Activated CD4-positive, alpha-beta T cell treated with anti-CD3 and anti-CD28 coated beads, Interleukin-2, amount 10 ng/mL, durations not matched to agents 7 days and 5 days (primary cell): ENCODE measurements at regions not wholly inside any gene's neighbourhood (a gene's known extent, or its start where the extent isn't known, plus 50 kb on each side); places are given as distances from the start of the nearest gene placed in this dataset.
A peak's percentile ranks its signal among the peaks of the same experiment; 100 is the strongest.
"Not testable (repeated sequence)": the region's sequence is repeated elsewhere in the genome, so short reads cannot be mapped to it uniquely, and the experiment has no call there.

ENCODE experiments used
- CTCF ChIA-PET: fragments of 350-600 bp; sonication (Branson Sonifier 250); formaldehyde crosslinking; loops from one replicate; lab custom pipeline; 2021; ENCODE audit warnings: antibody characterized with exemption; lab: Charles Lee
- POLR2A ChIA-PET: fragments of 350-600 bp; sonication (Branson Sonifier 250); formaldehyde crosslinking; loops from one replicate; lab custom pipeline; 2021; ENCODE audit warnings: antibody characterized with exemption; lab: Charles Lee
- DNase-seq: peaks from one replicate; pipeline ENCODE4 v3.0.0-alpha.2; 2020
- H3K27ac Mint-ChIP-seq: one replicate; pipeline ENCODE4 v1.8.0; 2021; ENCODE audit warnings: mild to moderate bottlenecking, moderate library complexity, mixed read lengths
- H3K27me3 Mint-ChIP-seq: one replicate; pipeline ENCODE4 v1.8.0; 2021; ENCODE audit warnings: mixed read lengths
- H3K36me3 Mint-ChIP-seq: one replicate; pipeline ENCODE4 v1.8.0; 2021; ENCODE audit warnings: low read depth, mixed read lengths
- H3K4me1 Mint-ChIP-seq: one replicate; pipeline ENCODE4 v1.8.0; 2021; ENCODE audit warnings: mixed read lengths
- H3K4me3 Mint-ChIP-seq: one replicate; pipeline ENCODE4 v1.8.0; 2021; ENCODE audit warnings: mild to moderate bottlenecking, moderate library complexity, mixed read lengths
- H3K9me3 Mint-ChIP-seq: one replicate; pipeline ENCODE4 v1.8.0; 2021; ENCODE audit warnings: mixed read lengths

- Mint-ChIP-seq H3K4me1 (no peaks in the 10 kb centered on the region), H3K27ac (no peak overlapping the region), H3K36me3 (no peaks in the 10 kb centered on the region), H3K9me3 (no peaks in the 10 kb centered on the region), H3K4me3 (no peak overlapping the region), H3K27me3 (peaks cover 5% of the 10 kb centered on the region)
- ChIA-PET POLR2A (no interaction called here), CTCF (interaction anchor here (0.7 to 1.5 kb wide), 2 partner anchors 8 to 158 kb away, joined by 3 to 13 read pairs; no protein-coding TSS in a partner anchor)
- no peak for DNase-seq
Measured at GRCh38 chr1:181936269-181936668, 125.2 kb downstream of the ZNF648 start.

- H3K4me3 Mint-ChIP-seq = no peak overlapping the region
- ChIA-PET CTCF (no interaction called here), POLR2A (no interaction called here)
- no peak overlapping the region for H3K27ac Mint-ChIP-seq
- peaks cover 6% of the 10 kb centered on the region for H3K27me3 Mint-ChIP-seq
- no peaks in the 10 kb centered on the region for H3K4me1 Mint-ChIP-seq
- DNase-seq = no peak
- no peaks in the 10 kb centered on the region for H3K9me3 Mint-ChIP-seq
- H3K36me3 Mint-ChIP-seq = no peaks in the 10 kb centered on the region
Measured at GRCh38 chr1:181931873-181932272, 129.6 kb downstream of the ZNF648 start.

DNA sequence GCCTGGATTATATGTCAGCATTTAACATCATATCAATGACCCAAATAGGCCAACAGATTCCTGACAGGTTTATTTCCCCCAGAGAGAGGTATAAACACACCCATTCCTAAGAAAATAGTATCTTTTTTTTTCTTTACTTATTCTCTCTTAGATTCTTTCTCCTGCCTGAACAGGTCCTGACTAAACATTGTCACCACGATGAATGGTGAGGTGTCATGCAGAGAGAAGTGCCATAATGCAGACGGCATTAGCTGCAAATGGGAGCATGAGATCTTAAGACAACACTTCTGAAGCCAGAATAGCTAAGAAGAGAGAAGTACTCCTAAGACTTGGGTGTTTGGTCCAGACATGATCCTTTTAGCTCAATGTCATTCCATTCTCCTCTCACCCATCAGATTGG is 131.3 kb downstream of the ZNF648 start:
- H3K4me1 Mint-ChIP-seq = no peaks in the 10 kb centered on the region
- CTCF ChIA-PET = no interaction called here
- POLR2A ChIA-PET = no interaction called here
- no peak overlapping the region for H3K27ac Mint-ChIP-seq
- no peaks in the 10 kb centered on the region for H3K9me3 Mint-ChIP-seq
- DNase-seq = no peak
- no peaks in the 10 kb centered on the region for H3K36me3 Mint-ChIP-seq
- no peak overlapping the region for H3K4me3 Mint-ChIP-seq
- H3K27me3 Mint-ChIP-seq = peaks cover 6% of the 10 kb centered on the region

DNA sequence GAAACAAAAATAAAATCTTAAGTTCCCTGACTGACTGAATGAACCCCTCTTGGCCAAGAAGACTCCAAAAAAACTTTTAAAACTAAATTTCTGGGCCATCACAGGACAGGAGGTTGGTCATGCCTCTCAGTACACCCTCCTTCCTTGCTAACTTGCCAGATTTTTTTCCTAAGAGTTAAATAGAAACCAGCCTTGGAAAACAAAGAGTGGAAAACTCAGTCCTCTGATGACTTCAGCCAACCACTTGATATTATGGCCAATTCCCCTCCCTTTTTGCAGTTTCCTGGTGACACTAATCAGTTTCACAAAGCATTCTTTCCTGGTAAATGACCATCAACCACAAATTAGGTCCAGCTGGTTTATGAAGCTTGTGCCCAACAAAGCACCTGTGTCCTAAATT is 134.8 kb downstream of the ZNF648 start:
- CTCF ChIA-PET = interaction anchor here (3.1 kb wide), 1 partner anchor 10 kb away, joined by 13 read pairs; no protein-coding TSS in a partner anchor
- no peaks in the 10 kb centered on the region for H3K4me1 Mint-ChIP-seq
- no peak overlapping the region for H3K4me3 Mint-ChIP-seq
- H3K27ac Mint-ChIP-seq = no peak overlapping the region
- POLR2A ChIA-PET = no interaction called here
- peaks cover 6% of the 10 kb centered on the region for H3K27me3 Mint-ChIP-seq
- peaks cover 4% of the 10 kb centered on the region for H3K9me3 Mint-ChIP-seq
- DNase-seq = no peak
- no peaks in the 10 kb centered on the region for H3K36me3 Mint-ChIP-seq

GRCh38 chr1:181924034-181924433 is 137.5 kb downstream of the ZNF648 start:
- H3K9me3 Mint-ChIP-seq = not testable (repeated sequence)

DNA sequence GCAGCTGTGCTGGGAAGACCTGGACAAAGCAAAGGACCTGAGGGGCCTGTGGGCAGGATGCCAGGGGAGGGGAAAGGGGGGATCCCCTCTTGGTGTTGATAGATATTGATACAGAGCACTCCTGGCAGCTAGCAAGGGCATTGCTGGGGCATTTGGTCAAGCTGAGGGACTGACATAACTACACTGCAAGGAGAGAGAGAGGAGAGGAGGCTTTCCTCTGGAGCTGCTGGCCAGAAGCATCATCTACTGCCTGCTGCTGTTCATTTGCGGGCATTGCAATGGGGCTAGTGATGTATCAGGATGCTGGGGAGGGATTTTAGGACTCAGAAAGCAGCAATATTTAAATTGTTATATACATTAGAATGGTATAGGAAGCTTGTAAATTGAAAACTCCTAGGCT is 142.0 kb downstream of the ZNF648 start:
- H3K4me3 Mint-ChIP-seq = no peak overlapping the region
- POLR2A ChIA-PET = no interaction called here
- peaks cover under 1% of the 10 kb centered on the region for H3K9me3 Mint-ChIP-seq
- CTCF ChIA-PET = no interaction called here
- no peak for DNase-seq
- no peaks in the 10 kb centered on the region for H3K4me1 Mint-ChIP-seq
- no peaks in the 10 kb centered on the region for H3K27me3 Mint-ChIP-seq
- H3K27ac Mint-ChIP-seq = no peak overlapping the region
- H3K36me3 Mint-ChIP-seq = no peaks in the 10 kb centered on the region

More at GRCh38 chr1:181924034-181924433, 137.5 kb downstream of the ZNF648 start:
- H3K27ac Mint-ChIP-seq, H3K4me1 Mint-ChIP-seq, H3K4me3 Mint-ChIP-seq, H3K36me3 Mint-ChIP-seq, DNase-seq, CTCF ChIA-PET, H3K27me3 Mint-ChIP-seq, POLR2A ChIA-PET: not testable (repeated sequence)

- Mint-ChIP-seq H3K9me3 (no peaks in the 10 kb centered on the region), H3K36me3 (no peaks in the 10 kb centered on the region), H3K4me3 (no peak overlapping the region), H3K27ac (peak overlapping the region; percentile 41), H3K27me3 (peaks cover under 1% of the 10 kb centered on the region), H3K4me1 (no peaks in the 10 kb centered on the region)
- no peak for DNase-seq
- CTCF ChIA-PET = no interaction called here
- POLR2A ChIA-PET = no interaction called here
Measured at GRCh38 chr1:181918880-181919525, 142.5 kb downstream of the ZNF648 start.

DNA sequence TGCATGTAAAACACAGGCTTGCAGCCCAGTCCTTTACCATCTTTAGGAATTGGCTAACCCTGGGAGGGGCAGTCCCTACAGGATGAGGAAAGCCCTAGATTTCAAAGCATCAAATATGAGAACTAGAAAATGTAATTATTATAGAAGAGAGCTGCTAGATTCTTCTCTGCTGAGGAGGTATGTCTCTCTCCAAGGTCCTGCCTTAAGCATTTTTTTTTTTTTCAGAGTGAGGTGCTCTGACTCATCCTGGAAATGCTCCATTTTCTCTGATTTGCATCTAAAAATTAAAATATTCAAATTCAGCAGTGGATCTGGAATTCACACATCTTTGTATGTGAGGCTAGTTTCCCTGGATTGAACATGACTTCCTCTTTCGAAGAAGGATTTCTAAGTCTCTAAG is 149.8 kb downstream of the ZNF648 start:
- Mint-ChIP-seq H3K4me3 (no peak overlapping the region), H3K27me3 (peaks cover 7% of the 10 kb centered on the region), H3K36me3 (no peaks in the 10 kb centered on the region), H3K4me1 (no peaks in the 10 kb centered on the region), H3K27ac (no peak overlapping the region), H3K9me3 (no peaks in the 10 kb centered on the region)
- ChIA-PET POLR2A (no interaction called here), CTCF (no interaction called here)
- no peak for DNase-seq

DNA sequence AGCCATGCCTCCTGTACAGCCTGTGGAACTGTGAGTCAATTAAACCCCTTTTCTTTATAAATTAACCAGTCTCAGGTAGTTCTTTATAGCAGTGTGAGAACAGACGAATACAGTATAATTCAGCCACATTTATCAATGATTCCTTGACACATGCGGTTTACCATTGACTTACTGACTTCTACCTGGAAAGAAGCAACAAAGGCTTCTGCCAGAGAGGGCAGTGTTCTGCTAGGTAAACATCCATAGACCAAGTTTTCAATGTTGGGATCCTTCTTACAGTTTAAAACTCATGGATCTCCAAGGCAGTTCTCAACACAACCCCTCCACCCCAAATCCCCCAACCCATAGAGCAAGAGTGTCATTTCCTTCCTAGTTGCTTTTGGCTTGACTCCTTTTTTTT is 150.6 kb downstream of the ZNF648 start:
- Mint-ChIP-seq H3K27me3 (peaks cover 9% of the 10 kb centered on the region), H3K4me1 (no peaks in the 10 kb centered on the region), H3K9me3 (no peaks in the 10 kb centered on the region), H3K27ac (no peak overlapping the region), H3K36me3 (no peaks in the 10 kb centered on the region), H3K4me3 (no peak overlapping the region)
- no peak for DNase-seq
- POLR2A ChIA-PET = no interaction called here
- CTCF ChIA-PET = no interaction called here

DNA sequence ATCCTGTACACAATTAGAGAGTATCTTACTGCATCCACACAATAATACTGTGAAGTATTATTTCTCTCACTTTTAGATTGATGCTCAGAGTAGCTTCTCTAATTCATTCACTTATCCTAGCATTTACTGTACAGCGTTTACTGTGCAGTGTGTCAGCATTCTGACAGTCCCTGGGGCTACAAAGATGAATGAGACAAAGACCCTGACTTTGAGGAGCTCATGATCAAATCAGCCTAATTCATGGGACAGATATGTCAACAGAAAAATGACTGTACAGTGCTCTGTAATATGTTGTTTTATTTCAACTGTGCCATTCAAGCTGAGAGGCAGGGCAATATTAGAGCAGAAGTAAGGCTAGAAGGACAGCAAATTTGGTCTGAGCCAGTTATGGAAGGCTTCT is 152.5 kb downstream of the ZNF648 start:
- H3K27me3 Mint-ChIP-seq = peaks cover 15% of the 10 kb centered on the region
- H3K27ac Mint-ChIP-seq = no peak overlapping the region
- H3K4me3 Mint-ChIP-seq = no peak overlapping the region
- POLR2A ChIA-PET = no interaction called here
- no peak for DNase-seq
- CTCF ChIA-PET = interaction anchor here (1.2 kb wide), 1 partner anchor 64 kb away, joined by 3 read pairs; no protein-coding TSS in a partner anchor
- H3K9me3 Mint-ChIP-seq = no peaks in the 10 kb centered on the region
- no peaks in the 10 kb centered on the region for H3K4me1 Mint-ChIP-seq
- H3K36me3 Mint-ChIP-seq = no peaks in the 10 kb centered on the region

- Mint-ChIP-seq H3K4me3 (no peak overlapping the region), H3K27me3 (peaks cover 13% of the 10 kb centered on the region), H3K9me3 (no peaks in the 10 kb centered on the region), H3K36me3 (no peaks in the 10 kb centered on the region), H3K4me1 (no peaks in the 10 kb centered on the region), H3K27ac (no peak overlapping the region)
- POLR2A ChIA-PET = no interaction called here
- no peak for DNase-seq
- CTCF ChIA-PET = no interaction called here
Measured at GRCh38 chr1:181906631-181907030, 154.9 kb downstream of the ZNF648 start.

- Mint-ChIP-seq H3K4me1 (no peaks in the 10 kb centered on the region), H3K27me3 (peaks cover 11% of the 10 kb centered on the region), H3K4me3 (no peak overlapping the region), H3K36me3 (no peaks in the 10 kb centered on the region), H3K27ac (no peak overlapping the region), H3K9me3 (no peaks in the 10 kb centered on the region)
- ChIA-PET CTCF (no interaction called here), POLR2A (no interaction called here)
- no peak for DNase-seq
Measured at GRCh38 chr1:181905944-181906597, 155.4 kb downstream of the ZNF648 start.

DNA sequence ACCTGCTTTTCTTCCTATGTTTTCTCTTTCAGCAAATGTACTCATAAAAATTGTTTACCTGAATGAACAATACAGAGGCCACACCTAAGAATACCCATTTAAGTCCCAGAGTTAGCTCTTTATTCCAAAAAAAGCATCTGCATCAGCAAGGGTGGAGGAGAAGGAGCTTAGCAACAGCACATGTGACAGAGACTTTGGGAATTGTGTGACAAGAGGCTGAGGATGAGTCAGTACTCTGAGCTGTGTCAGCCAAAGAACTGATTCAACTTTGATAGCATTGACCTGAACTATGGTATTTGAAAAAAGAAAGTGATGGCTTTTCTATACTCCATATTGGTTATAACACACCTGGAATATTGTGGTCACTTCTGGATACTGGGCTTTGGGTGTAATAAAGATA is 162.7 kb downstream of the ZNF648 start:
- Mint-ChIP-seq H3K36me3 (no peaks in the 10 kb centered on the region), H3K9me3 (no peaks in the 10 kb centered on the region), H3K4me3 (no peak overlapping the region), H3K4me1 (no peaks in the 10 kb centered on the region), H3K27me3 (no peaks in the 10 kb centered on the region), H3K27ac (no peak overlapping the region)
- no peak for DNase-seq
- ChIA-PET CTCF (no interaction called here), POLR2A (no interaction called here)

DNA sequence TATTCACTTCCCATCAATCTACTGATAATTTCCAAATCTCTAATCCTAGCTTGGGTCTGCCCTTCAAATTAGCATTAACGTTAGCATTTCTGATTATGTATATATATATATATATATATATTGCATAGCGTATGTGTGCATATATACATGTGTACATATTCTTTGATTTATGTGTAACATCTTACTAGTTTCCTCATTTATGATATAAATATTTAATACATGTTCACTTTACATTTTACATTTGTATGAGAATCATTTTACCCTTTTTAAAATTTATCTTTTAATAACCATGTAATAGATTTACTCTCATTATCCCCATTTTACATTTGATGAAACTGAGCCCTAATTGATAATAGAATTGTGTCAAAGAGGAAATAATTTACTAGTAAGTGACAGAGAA is 164.7 kb downstream of the ZNF648 start:
- H3K27ac Mint-ChIP-seq = no peak overlapping the region
- H3K27me3 Mint-ChIP-seq = no peaks in the 10 kb centered on the region
- ChIA-PET POLR2A (no interaction called here), CTCF (no interaction called here)
- H3K4me3 Mint-ChIP-seq = no peak overlapping the region
- no peaks in the 10 kb centered on the region for H3K4me1 Mint-ChIP-seq
- no peaks in the 10 kb centered on the region for H3K9me3 Mint-ChIP-seq
- H3K36me3 Mint-ChIP-seq = no peaks in the 10 kb centered on the region
- DNase-seq = no peak
